GM12878 (cell line): ENCODE measurements at regions not wholly inside any gene's neighbourhood (a gene's known extent, or its start where the extent isn't known, plus 50 kb on each side); places are given as distances from the start of the nearest gene placed in this dataset.

Source experiments
- ZNF24 ChIP-seq: fragments of 450-650 bp; IDR thresholded peaks from 2 replicates; pipeline ENCODE4 v1.6.1; 2017; ENCODE audit warnings: antibody characterized with exemption, mild to moderate bottlenecking
- TF ChIP-seq, protein P1 (sequence below), 3 experiments: IDR thresholded peaks in 2 of 3; conservative IDR thresholded peaks in 1 of 3; 2 replicates each; pipeline ENCODE4 v1.5.1; 2011; ENCODE audit warnings: low read depth in 3 of 3, low read length in 3 of 3, mild to moderate bottlenecking in 3 of 3, control low read depth in 2 of 3, moderate library complexity in 2 of 3, inconsistent platforms in 1 of 3, mixed read lengths in 1 of 3; ENCODE audit not compliant: control insufficient read depth in 2 of 3, insufficient read depth in 1 of 3; ENCODE audit errors: extremely low read depth in 1 of 3
- TF ChIP-seq, protein P2 (sequence below): fragments of 450-650 bp; IDR thresholded peaks from 2 replicates; pipeline ENCODE4 v1.6.1; 2017; ENCODE audit warnings: mild to moderate bottlenecking, moderate library complexity

DNA sequence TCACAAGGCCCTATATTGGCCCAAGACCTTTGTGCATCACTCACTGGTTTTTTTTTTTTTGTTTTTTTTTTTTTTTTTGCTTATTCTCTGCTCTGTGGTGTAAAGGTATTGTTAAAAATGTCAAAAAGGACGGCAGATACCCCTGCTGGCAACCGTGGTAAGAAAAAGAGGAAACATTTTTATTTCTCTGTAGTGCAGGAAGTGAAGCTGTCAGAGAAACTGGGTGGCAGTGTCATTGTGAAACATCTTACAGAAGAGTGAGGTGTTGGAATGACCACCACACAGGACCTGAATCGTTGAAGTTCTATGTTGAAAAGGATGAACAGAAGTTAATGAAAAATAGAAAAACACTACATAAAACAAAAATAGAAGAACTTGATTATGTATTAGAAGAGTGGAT is 346.4 kb downstream of the FGF9 start:
- TF ChIP-seq ZNF24, result no peak
- TF ChIP-seq, protein P1, sequence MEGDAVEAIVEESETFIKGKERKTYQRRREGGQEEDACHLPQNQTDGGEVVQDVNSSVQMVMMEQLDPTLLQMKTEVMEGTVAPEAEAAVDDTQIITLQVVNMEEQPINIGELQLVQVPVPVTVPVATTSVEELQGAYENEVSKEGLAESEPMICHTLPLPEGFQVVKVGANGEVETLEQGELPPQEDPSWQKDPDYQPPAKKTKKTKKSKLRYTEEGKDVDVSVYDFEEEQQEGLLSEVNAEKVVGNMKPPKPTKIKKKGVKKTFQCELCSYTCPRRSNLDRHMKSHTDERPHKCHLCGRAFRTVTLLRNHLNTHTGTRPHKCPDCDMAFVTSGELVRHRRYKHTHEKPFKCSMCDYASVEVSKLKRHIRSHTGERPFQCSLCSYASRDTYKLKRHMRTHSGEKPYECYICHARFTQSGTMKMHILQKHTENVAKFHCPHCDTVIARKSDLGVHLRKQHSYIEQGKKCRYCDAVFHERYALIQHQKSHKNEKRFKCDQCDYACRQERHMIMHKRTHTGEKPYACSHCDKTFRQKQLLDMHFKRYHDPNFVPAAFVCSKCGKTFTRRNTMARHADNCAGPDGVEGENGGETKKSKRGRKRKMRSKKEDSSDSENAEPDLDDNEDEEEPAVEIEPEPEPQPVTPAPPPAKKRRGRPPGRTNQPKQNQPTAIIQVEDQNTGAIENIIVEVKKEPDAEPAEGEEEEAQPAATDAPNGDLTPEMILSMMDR (IDR thresholded peaks at IDR 0.05 in 2 of 3, conservative IDR thresholded peaks at IDR 0.05 in 1 of 3; ENCODE audit: control insufficient read depth in 2 of 3, extremely low read depth in 1 of 3, insufficient read depth in 1 of 3, low read depth in 3 of 3, low read length in 3 of 3), result no peak
- TF ChIP-seq, protein P2, sequence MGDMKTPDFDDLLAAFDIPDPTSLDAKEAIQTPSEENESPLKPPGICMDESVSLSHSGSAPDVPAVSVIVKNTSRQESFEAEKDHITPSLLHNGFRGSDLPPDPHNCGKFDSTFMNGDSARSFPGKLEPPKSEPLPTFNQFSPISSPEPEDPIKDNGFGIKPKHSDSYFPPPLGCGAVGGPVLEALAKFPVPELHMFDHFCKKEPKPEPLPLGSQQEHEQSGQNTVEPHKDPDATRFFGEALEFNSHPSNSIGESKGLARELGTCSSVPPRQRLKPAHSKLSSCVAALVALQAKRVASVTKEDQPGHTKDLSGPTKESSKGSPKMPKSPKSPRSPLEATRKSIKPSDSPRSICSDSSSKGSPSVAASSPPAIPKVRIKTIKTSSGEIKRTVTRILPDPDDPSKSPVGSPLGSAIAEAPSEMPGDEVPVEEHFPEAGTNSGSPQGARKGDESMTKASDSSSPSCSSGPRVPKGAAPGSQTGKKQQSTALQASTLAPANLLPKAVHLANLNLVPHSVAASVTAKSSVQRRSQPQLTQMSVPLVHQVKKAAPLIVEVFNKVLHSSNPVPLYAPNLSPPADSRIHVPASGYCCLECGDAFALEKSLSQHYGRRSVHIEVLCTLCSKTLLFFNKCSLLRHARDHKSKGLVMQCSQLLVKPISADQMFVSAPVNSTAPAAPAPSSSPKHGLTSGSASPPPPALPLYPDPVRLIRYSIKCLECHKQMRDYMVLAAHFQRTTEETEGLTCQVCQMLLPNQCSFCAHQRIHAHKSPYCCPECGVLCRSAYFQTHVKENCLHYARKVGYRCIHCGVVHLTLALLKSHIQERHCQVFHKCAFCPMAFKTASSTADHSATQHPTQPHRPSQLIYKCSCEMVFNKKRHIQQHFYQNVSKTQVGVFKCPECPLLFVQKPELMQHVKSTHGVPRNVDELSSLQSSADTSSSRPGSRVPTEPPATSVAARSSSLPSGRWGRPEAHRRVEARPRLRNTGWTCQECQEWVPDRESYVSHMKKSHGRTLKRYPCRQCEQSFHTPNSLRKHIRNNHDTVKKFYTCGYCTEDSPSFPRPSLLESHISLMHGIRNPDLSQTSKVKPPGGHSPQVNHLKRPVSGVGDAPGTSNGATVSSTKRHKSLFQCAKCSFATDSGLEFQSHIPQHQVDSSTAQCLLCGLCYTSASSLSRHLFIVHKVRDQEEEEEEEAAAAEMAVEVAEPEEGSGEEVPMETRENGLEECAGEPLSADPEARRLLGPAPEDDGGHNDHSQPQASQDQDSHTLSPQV, result no peak
